ENCODE measurements at regions not wholly inside any gene's neighbourhood (a gene's known extent, or its start where the extent isn't known, plus 50 kb on each side); places are given as distances from the start of the nearest gene placed in this dataset.

GRCh38 chr18:2281086-2281485 lies 290.2 kb downstream of the METTL4 start:
- no peak for DNase-seq (ENCODE audit: low read depth in 1 of 2, low spot score in 1 of 2)

DNA sequence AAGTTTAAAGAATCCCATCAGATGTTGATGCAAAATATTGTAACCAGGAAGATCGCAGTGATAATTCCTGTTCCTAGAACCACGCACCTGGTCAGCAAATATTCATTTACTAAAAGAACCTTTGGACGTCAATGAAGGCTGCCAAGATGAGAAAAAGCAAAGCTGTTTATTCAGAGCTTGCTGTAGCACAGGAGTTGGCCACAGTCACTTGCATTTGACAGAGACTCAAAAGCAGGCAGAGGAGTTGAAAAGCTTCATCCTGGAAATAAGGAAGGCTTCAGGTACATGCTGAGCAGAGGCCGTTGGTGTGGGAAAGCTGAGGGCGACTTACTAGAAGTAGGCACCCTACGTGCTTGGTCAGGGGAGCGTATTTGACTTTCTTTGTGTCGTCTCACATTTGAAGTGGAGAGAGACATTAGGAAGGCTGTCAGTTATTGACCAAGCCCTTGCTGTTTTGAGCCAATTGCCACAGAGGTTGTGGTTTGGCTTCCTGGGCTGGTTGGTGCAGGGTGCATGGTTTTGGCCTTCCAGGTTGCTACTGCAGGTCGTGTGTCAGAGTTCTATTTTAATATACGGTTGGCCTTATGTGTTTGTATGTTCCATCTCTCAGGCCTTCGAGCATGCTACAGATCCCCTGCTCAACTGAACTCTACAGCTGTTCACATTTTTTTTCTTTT lies 289.6 kb downstream of the METTL4 start:
- DNase-seq (ENCODE audit: low read depth in 1 of 2, low spot score in 1 of 2): no peak

DNA sequence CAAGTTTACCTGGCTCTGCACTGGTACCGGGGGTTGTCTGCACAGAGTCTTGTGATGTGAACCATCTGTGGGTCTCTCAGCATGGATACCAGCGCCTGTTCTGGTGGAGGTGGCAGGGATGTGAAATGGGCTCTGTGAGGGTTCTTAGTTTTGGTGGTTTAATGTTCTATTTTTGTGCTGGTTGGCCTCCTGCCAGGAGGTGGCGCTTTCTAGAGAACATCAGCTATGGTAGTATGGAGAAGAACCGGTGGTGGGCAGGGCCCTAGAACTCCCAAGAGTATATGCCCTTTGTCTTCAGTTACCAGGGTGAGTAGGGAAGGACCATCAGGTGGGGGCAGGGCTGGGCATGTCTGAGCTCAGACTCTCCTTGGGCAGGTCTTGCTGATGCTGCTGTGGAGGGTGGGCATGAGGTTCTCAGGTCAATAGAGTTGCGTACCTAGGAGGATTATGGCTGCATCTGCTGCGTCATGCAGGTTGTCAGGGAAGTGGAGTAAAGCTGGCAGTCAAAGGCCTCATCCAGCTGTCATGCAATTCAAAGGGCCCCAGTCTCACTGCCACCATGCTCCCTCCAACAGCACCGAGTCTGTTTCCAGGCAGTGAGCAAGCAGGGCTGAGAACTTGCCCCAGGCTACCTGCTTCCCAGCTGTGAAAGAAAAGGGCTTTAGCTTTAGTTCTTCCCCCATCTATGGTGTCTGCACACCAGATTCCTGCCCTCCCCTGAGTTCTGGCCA lies 278.0 kb downstream of the METTL4 start:
- DNase-seq (ENCODE audit: low read depth in 1 of 2, low spot score in 1 of 2): no peak

DNA sequence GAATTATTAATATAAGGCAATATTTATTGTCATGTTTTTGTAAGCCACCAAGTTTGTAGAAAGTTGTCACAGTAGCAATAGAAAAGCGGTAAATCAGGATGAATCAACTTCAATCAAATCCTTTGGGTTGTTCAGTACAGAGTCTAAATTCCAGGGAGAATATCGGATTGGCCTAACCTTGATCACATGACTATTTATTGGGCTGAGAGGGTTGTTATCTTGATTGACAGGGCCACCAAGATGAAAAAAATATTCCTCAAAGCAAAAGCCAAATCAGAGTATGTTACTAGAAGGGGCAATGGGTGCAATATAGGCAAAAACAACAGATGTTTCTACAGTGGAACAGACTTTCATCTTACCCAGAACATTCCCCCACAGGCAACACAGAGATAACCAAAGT lies 270.0 kb downstream of the METTL4 start:
- no peak for DNase-seq (ENCODE audit: low read depth in 1 of 2, low spot score in 1 of 2)

- DNase-seq (ENCODE audit: low read depth in 1 of 2, low spot score in 1 of 2): no peak
Measured at GRCh38 chr18:2302012-2302411, 269.3 kb downstream of the METTL4 start.

- DNase-seq (ENCODE audit: low read depth in 1 of 2, low spot score in 1 of 2): no peak
Measured at GRCh38 chr18:2302628-2303516, 268.4 kb downstream of the METTL4 start.

DNA sequence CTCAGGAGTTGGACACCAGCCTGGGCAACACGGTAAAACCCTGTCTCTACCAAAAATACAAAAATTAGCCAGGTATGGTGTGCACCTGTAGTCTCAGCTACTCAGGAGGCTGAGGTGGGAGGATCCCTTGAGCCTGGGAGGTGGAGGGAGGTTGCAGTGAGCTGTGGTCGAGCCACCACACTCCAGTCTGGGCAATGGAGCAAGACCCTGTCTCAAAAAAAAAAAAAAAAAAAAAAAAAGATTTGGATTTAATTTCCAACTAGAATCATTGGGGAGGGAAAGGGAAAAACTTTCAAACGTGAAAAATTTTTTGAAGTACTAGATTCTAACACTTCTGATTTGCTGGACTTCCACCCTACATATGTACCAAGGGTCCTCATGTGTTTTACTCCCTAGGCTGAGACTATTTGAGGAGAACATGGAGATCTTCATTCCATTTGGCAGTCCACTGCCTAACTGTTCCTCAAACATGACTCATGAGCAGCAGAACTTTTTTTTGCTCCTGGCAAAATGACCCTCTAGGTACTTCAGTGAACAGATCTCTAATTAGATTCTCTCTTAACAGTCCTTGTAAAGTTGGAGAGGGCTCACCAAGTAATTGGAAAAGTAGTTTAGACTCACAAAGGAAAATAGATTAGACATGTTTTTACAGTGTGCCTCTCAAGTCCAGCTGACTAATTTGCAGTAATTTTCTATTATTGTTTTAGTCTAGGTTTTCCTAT lies 267.6 kb downstream of the METTL4 start:
- DNase-seq (ENCODE audit: low read depth in 1 of 2, low spot score in 1 of 2): no peak

DNA sequence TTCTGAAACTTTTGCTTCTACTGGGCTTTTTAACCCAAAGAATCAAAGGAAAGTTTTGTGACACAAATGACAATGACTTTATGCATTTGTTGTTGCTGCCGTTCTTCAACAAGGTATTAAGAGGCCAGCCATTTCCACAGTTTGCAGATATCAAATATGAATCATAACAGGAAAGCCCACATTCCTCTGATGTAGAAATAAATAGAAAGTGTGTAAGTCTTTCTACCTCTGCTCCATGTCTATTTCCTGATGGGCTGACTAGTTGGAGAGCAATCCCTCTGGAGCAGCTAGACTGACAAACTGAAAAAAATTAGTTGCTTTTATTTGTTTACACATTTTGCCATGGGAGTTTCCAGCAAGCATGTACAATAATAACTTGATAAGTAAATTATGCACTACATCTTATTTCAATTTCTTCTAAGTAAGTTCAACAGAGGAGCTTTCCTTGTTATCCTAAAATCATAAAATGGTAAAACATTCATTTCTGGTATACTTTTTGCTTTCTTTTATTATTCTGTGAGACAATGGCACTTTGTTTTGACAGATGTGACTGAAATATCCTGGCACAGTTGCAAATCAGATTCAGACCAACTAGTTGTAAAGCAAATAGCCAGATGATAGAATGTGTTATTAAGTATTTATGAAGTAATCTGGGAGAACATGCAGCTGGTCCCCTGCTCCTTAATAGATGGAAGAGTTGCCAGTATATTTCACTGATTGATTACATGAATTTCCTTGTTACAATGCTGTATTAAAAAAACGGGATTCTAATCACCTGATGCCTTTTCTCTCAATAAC lies 266.7 kb downstream of the METTL4 start:
- no peak for DNase-seq (ENCODE audit: low read depth in 1 of 2, low spot score in 1 of 2)

DNA sequence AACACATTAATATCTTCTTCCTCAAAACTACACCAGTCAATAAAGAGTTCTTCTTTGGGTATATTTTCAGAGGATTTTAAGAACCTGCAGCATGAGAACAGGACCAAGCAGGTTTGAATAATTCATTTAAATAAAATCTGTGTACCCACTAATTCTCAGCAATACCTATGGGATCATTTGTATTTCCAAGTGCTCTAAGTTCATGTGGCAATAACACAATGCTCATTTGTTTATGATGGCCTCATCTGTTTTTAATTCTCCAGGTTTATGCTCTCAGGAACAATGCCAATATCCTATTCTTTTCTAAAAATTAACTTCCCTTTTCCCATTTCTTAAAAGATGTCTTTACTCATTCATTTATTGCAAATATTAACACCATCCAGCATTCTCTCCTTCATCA lies 264.7 kb downstream of the METTL4 start:
- no peak for DNase-seq (ENCODE audit: low read depth in 1 of 2, low spot score in 1 of 2)

GRCh38 chr18:2310886-2311285 lies 260.4 kb downstream of the METTL4 start:
- DNase-seq (ENCODE audit: low read depth in 1 of 2, low spot score in 1 of 2): no peak

DNA sequence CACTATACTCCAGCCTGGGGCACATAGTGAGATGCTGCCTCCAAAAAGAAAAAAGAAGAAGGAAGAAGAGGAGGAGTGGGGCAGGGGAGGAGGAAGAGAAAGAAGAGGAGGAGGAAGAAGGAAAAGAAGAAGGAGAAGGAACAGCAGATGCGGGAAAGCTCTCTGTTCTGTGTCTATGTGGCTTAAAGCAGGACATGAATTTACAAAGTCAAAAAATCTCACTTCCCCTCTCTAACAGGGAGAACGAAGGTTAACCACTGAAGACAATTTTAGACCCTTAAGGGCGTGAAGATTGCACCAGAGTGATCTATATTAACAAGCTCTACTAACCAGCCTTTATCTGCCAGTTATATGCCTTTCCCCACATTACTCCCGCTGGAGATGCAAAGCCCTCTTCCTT lies 258.9 kb downstream of the METTL4 start:
- DNase-seq (ENCODE audit: low read depth in 1 of 2, low spot score in 1 of 2): no peak

DNA sequence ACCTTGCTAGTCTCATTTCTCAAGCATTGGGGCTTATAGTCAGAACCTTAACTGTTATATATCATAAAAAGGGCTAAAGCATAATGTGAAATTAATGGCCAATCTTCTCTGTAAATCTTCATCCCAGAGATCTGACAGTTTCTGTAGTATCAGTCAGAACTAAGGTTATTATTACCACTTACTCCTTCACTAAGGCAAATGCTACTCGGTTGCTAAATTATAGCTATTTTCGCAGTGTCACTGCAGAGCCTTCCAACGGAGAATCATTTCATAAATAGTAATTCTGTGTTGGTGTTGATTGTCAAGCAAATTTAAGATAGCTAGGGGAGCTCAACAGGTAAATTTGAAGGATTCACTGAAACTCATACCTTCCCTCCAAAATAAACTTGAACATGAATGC lies 258.0 kb downstream of the METTL4 start:
- no peak for DNase-seq (ENCODE audit: low read depth in 1 of 2, low spot score in 1 of 2)

GRCh38 chr18:2316082-2316750 lies 255.1 kb downstream of the METTL4 start:
- DNase-seq (ENCODE audit: low read depth in 1 of 2, low spot score in 1 of 2): no peak

DNA sequence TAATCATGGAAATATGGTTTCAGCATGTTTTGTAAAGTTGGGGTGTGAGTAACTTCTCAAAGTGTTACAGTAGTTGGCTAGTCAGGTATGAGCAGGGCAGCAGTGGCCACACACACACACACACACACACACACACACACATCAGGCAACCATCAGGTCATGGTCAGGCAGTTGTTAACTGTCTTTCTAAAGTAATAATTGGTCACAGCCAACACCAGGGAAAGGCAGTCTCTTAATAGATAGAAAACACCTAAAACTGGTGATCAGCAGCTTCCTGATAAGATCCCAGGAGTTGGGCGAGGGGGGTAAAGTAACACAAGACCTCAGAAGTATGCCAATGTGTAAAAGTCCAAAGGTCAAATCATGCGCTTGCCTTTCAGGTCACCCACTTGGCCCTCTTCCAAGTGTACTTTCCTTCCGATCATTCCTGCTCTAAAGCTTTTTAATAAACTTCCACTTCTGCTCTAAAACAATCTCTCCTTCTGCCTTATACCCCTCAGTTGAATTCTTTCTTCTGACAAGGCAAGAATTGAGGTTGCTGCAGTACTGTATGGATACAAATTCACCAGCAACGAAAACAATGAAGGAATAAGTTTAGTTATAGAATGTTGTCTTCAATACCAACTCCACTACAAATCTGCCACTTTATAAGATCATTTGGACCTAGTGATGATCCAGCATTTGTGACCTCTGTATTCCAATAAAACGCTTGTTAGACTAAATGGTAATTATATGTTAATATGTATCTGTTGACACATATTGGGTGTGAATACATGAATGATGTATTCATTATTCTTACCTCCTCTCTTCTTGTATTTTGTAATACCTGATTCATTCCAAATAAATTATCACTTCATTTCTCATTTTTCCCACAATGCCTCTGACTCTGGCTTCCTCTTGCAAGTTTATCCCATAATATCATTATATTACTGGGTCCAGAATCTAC lies 254.3 kb downstream of the METTL4 start:
- no peak for DNase-seq (ENCODE audit: low read depth in 1 of 2, low spot score in 1 of 2)

- DNase-seq (ENCODE audit: low read depth in 1 of 2, low spot score in 1 of 2): no peak
Measured at GRCh38 chr18:2324459-2324858, 246.8 kb downstream of the METTL4 start.

GRCh38 chr18:2325308-2325849 lies 245.9 kb downstream of the METTL4 start:
- DNase-seq (ENCODE audit: low read depth in 1 of 2, low spot score in 1 of 2): no peak

DNA sequence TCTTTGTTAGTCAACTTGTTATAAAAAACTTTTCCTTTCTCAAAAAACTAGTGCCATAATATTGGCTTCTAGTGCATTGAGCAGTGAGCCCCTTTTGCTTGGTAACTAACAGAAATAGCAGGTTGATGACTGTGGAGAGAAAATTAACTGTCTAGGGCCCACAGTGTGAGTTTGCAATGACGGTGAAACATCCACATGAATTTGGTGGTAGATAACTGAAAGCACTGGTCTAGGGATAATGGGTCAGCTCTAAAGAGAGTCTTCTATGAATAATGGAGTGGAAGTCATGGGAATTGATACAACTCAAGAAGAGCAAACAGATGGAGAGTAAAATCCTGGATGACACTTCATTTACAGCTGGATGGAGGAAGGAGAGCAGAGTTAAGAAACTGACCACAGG lies 245.4 kb downstream of the METTL4 start:
- no peak for DNase-seq (ENCODE audit: low read depth in 1 of 2, low spot score in 1 of 2)

DNA sequence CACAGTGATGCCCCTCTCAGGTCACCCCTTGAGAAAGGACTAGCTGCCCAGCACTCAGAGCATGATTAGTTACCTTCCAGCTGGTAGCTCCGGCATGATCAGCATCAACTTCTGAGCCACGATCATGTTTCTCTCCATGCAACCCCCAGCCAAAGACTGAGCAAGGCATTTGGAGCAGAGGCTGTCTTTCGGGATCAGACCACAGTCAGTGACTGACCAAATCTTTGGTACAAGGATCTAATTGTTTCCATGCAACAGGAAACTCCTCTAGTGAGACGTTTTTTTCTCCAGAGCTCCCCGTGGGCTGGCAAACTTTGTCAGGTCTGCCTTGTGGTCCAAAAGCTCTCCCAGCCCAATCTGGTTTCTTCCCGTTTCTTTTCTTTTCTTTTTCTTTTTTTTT lies 244.3 kb downstream of the METTL4 start:
- no peak for DNase-seq (ENCODE audit: low read depth in 1 of 2, low spot score in 1 of 2)

- no peak for DNase-seq (ENCODE audit: low read depth in 1 of 2, low spot score in 1 of 2)
Measured at GRCh38 chr18:2330764-2331163, 240.5 kb downstream of the METTL4 start.

All from stimulated activated CD4-positive, alpha-beta T cell treated with anti-CD3 and anti-CD28 coated beads, Interleukin-15, amount 100 ng/mL, for 1 hour (primary cell).